NAMALWA (cell line): ENCODE measurements at regions not wholly inside any gene's neighbourhood (a gene's known extent, or its start where the extent isn't known, plus 50 kb on each side); places are given as distances from the start of the nearest gene placed in this dataset.
"Not testable (repeated sequence)": the region's sequence is repeated elsewhere in the genome, so short reads cannot be mapped to it uniquely, and the experiment has no call there.

ENCODE experiments used
- DNase-seq: peaks from one replicate; pipeline ENCODE4 v3.0.0-alpha.2; 2015; ENCODE audit warnings: low spot score

GRCh38 chr20:7792150-7792869 lies 147.9 kb downstream of the HAO1 start:
- no peak for DNase-seq

DNA sequence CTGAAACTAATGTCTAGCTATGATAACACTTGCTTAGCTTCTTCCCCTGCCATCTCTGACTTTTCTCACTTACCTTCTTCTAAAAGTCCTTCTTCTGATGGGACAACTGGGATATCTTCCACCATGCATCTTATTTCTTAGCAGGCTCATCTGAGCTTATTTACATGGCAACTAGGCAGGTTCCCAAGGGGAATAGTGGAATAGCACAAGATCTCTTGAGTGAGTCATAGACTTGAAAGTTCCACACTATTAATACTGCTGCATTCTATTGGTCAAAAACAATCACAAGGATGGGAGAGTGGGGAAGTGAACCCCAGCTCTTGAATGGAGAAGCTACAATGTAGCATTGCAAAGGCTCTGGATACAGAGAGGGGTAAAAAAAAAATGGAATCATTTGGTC lies 142.1 kb downstream of the HAO1 start:
- no peak for DNase-seq

- DNase-seq = no peak
Measured at GRCh38 chr20:7799862-7800261, 140.4 kb downstream of the HAO1 start.

- not testable (repeated sequence) for DNase-seq
Measured at GRCh38 chr20:7803411-7804151, 136.7 kb downstream of the HAO1 start.

DNA sequence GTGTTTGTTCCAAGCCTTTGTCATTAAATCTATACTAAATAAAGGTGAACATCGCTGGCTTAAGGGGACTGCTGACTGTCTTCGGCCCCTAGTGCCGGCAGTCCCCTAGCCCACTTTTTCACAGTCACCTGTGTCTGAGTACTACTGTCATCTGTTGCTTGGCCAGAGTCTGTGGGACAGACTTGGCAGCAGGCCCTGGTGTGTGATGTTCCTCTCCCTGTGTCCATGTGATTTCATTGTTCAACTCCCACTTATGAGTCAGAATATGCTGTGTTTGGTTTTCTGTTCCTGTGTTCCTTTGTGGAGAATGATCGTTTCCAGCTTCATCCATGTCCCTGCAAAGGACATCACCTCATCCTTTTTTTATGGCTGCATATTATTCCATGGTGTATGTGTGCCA lies 133.4 kb downstream of the HAO1 start:
- no peak for DNase-seq

- DNase-seq = no peak
Measured at GRCh38 chr20:7817286-7817685, 123.0 kb downstream of the HAO1 start.

DNA sequence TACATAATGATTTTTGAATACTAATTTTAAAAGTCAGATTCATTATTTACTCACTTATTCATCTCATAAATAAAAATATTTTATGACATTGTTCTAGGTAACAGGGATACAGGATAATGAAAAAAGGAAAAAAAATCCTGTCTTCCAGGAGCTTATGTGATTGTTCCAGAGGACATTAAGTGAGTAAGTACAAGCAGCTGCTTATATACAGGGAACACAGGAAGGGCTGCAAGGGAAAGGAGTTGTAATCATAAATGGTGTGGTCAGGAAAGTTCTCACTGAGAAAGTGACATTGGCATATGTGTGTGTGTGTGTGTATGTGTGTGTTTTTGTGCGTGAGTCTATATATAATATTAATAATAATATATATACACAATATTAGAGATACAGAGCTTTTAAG lies 121.8 kb downstream of the HAO1 start:
- no peak for DNase-seq

DNA sequence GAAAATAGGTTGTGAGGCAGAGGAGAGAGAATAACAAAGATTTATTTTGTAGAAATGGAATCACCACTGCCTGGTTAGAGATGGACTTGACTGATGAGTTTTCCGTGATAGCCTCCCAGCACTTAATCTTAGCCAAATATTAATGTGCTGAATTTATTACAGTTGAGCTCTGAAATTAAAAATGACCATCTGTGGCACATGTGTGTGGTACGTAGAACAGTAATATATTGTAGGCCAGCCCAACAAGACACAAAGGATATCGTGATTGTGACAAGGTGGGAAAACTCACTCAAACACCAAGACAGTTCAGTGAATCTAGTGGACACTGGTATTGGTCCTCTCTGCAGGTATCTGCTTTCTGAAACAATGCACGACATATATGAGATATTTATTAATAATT lies 119.4 kb downstream of the HAO1 start:
- DNase-seq = no peak

DNA sequence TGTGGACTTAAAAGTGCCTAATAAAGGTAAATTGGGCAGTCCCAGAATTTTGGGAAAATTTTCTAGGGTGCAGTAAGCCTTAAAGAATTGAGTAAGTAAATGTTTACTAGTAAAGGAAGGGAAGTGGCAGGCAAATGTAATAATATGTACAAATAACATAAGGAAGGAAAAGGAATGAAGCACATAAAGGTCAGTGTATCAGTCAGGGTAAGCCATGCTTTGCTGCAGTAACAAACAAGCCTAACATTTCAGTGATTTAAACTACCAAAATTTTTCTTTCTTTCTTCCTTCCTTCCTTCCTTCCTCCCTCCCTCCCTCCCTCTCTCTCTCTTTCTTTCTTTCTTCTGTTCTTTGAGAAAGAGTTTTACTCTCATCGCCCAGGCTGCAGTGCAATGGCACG lies 117.5 kb downstream of the HAO1 start:
- no peak for DNase-seq

- no peak for DNase-seq
Measured at GRCh38 chr20:7828437-7828836, 111.8 kb downstream of the HAO1 start.

- no peak for DNase-seq
Measured at GRCh38 chr20:7829031-7829430, 111.2 kb downstream of the HAO1 start.

GRCh38 chr20:7829776-7830175 lies 110.5 kb downstream of the HAO1 start:
- no peak for DNase-seq
